Activated naive CD8-positive, alpha-beta T cell treated with anti-CD3 and anti-CD28 coated beads, Interleukin-2, amount 50 U/mL, for 16 hours (primary cell): ENCODE measurements at regions not wholly inside any gene's neighbourhood (a gene's known extent, or its start where the extent isn't known, plus 50 kb on each side); places are given as distances from the start of the nearest gene placed in this dataset.

ENCODE experiments used
- DNase-seq: peaks from one replicate; pipeline ENCODE4 v3.0.0-alpha.2; 2020; ENCODE audit warnings: low read depth, low spot score

DNA sequence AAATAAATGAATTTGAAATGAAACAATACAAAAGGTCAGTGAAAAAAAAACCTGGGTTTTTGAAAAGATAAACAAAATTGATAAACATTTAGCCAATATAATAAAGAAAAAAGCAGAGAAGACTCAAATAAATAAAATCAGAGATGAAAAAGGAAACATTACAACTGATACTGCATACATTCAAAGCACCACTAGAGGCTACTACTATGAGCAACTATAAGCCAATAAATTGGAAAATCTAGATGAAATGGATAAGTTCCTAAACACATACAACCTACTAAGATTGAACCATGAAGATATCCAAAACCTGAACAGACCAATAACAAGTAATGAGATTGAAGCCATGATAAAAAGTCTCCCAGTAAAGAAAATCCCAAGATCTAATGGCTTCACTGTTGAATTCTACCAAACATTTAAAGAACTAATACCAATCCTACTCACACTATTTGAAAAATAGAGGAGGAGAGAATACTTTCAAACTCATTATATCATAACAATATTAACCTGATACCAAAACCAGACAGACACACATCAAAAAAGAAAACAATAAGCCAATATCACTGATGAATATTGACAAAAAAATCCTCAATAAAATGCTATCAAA is 80.8 kb upstream of the CERS6 start:
- no peak for DNase-seq

DNA sequence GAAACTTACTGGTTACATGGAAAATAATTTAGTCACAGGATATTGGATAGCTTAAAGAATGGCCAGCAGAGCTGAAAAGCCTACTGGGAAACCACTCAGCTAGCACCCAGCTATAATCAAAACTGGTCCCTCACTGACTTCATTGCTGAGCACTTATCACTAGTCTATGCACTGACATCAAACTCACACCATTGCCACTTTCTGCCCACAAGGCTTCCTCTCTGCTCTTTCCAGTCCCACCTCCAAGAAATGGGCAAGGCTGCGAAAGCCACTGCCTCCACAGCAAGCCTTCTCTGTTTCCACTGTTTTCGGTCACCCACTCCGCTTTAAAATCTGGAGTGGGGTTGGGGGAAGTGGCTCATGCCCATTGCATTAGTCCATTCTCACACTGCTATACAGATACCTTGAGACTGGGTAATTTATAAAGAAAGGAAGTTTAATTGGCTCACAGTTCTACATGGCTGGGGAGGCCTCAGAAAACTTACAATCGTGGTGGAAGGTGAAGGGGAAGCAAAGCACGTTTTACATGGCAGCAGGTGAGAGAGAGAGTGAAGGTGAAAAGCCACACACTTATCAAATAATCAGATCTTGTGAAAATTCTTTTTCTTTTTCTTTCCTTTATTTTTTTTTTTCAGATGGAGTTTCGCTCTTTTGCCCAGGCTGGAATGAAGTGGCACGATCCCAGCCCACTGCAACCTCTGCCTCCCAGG is 77.0 kb upstream of the CERS6 start:
- no peak for DNase-seq

DNA sequence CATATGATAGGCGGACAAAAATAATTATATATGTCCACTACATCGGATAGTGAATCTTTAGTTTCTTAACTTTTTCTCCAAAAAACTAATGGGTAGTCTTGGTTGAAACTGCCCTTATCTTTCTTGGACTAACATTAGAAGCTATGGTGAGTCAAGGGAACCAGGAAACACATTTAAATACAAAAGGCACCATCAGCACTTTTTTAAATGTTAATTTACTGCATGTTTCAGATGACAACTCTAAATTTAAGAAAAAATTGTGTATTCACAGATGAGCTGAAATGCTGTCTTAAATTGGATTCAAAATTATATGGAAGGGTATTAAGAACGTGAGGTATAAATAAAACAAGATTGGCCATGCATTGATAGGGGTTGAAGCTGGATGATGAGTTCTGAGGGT is 75.6 kb upstream of the CERS6 start:
- DNase-seq, result no peak

DNA sequence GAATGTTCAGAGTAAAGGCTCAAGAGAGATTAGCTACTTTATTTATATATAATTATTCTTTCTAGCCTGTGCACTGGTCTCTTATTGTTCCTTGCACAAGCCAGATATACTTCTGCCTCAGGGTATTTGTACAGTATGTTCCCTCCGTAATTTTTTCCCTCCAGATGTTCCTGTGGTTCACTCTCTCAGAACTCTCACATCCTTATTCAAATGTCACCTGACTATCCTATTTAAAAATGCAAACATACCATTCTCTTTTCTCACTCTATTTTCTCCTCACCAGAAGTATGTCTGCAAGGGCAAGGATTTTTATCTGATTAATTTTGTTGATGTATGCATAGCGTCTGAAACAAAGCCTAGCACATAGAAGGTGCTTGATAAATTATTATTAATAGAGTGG is 64.0 kb upstream of the CERS6 start:
- DNase-seq, result no peak

DNA sequence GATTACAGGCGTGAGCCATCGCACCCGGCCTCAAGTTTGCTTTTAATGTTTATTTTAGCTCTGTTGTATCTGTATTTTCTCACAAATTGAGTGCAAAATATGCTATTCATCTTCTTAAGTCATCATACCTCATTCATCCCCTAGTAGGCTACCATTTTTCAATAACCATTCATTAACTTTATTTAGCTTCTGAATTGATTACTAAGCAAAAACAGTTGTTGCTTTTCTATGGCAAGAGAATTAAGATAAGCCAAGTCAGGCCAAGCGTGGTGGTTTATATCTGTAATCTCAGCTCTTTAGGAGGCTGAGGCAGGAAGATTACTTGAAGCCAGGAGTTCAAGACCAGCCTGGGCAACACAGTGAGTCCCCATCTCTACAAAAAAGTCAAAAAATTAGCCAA is 63.3 kb upstream of the CERS6 start:
- no peak for DNase-seq

DNA sequence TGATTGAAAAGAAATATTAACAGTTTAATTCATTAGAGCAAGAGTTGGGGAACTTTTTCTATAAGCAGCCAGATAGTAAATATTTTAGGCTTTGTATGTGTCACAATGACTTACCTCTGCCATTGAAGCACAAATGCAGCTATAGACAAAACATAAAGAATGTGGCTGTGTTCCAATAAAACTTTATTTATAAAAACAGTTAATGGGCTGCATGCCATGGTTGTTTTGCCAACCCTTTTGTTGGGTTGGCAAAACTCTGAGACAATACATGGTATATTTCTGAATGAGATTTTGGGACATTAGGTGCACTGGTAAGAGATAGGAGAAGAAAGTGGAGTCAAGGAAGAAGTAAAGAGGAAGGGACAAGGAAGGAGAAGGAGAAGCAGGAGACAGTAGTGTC is 61.8 kb upstream of the CERS6 start:
- DNase-seq, result no peak

DNA sequence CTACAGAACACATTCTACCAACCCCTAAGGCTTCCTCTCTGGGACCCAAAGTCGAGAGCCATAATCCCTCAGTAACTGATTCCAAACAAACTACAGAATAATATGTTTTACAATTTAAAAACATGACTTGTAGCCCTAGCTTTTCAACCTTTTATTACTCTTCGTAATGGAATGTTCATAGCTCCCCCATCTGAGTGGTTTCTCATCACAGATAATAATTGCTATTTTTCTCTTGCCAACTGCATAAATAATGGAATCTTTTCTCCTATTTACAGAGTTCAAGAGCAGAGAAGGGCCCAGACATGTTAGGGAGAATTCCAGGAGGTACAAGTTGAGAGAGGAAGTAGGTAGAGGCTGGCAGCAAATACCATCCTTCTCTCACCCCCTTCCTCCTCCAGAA is 59.9 kb upstream of the CERS6 start:
- no peak for DNase-seq

DNA sequence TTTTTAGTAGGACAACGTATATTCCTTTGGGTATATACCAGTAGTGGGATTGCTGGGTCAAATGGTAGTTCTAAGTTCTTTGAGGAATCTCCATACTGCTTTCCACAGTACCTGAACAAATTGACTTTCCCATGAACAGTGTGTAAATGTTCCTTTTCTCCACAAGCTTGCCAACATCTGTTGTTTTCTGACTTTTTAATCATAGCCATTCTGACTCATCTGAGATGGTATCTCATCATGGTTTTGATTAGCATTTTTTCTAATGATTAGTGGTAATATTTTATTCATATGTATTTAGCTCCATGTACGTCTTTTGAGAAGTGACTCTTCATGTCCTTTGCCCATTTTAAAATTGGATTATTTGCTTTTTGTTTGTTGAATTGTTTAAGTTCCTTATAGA is 58.4 kb upstream of the CERS6 start:
- no peak for DNase-seq

DNA sequence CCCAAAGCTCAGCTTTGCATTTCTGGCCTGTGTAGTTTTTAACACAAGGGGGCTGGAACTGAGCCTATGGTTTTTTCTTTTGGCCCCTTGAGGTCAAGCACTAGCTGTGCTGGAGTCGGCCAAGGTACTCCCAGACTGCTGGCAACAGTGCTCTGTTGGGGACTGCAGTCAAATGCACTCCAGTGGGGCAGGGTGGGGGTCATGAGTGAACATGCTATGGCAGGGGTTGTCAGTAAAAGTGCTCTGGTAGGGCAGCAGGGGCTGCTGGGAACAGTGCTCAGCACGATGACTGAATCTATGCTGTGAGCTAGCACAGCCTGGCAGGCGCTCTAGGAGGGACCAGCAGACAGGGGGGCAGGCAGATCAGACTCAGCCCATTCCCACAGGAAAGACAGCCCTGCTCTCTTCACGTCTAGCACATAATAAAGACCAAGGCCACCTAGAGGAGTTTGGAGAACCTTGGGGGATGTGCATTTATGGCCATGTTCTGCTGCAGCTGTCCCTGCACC is 55.0 kb upstream of the CERS6 start:
- DNase-seq, result no peak

DNA sequence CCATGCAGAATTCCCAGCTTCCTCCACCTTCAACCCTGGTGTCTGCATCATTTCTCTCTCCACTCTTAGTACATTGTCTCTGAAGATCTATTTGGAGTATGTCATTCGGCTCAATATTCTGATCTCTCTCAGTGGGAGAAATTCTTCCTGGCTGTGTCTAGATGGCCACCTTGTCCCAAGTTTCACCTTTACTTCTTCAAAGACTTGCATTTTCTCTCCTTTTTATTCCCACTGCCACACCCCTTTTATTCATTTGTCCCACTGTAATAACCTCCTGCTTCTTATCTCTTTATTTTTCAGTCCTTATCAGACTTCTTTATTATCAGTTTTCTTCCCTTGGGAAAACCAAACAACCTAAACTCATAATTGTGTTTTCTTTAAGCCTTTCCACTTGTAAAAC is 54.3 kb upstream of the CERS6 start:
- DNase-seq, result no peak

DNA sequence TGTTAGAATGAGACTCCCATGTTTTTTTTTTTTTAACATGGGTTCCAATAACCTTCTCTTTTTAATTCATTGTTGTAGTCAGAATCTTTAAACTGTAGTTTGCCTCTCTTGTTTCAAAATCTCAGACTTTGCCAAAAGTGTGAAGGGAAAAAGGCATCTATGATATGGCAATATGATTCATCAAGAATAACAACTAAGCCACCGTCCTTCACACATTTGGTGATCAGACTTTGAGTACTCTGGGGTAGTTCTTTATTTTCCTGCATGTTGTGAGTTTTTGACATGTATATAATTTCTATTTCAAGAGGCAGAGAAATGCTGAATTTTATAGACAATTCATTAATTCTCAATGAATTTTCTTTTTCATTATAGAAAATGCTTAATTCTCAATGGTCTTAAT is 53.5 kb upstream of the CERS6 start:
- DNase-seq, result no peak

DNA sequence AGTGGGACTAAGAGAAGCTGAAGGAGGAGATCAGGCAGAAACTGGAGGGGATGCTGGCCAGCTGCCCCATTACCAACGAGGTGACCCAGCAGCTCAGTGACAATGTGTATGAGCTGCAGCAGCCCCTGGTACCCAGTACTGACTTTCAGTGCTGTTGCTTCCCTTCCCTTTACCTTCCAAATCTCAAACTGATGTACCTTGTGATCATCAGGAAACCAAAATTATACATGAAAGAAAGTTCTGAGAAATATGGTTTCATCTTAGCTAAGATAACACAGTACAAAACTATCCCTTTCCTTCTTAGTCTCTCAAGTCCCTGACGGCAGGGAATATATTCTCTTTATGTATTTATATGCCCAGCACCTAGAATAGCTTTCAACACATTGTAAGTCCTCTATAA is 52.3 kb upstream of the CERS6 start:
- DNase-seq, result no peak

DNA sequence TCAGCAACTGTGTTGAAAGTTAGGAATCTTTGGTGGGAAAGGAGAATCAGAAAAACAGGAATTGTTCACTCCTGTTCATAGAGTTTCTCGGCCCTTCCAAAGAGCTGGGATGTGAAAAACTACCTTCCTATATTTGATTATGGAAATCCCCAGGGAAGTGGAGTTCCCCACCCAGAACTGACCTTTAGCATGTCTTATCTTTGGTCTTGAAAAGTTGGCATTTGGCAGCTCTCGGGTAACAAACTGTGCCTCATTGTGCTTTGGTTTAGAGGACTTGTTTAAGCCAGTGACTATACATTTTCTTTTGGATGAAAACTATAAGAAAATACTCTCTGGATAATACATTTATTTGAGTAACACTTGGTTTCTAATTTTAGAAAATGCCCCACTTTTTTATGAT is 51.3 kb upstream of the CERS6 start:
- DNase-seq, result no peak
